PC-3 (cell line): ENCODE measurements at regions not wholly inside any gene's neighbourhood (a gene's known extent, or its start where the extent isn't known, plus 50 kb on each side); places are given as distances from the start of the nearest gene placed in this dataset.

Source experiments
- EZH2 ChIP-seq: fragments of 300-600 bp; sonication (generic); IDR thresholded peaks from one replicate; pipeline ENCODE4 v1.6.1; 2017; ENCODE audit warnings: antibody characterized with exemption, mild to moderate bottlenecking, low read length; ENCODE audit not compliant: unreplicated experiment
- EZH2phosphoT487 ChIP-seq: fragments of 300-600 bp; sonication (generic); IDR thresholded peaks from 2 replicates; pipeline ENCODE4 v1.6.1; 2018; ENCODE audit warnings: mild to moderate bottlenecking, antibody characterized with exemption, low read length, borderline replicate concordance
- TF ChIP-seq, protein P1 (sequence below): fragments of 300-600 bp; sonication (generic); conservative IDR thresholded peaks from 2 replicates; pipeline ENCODE4 v1.5.1; 2017; ENCODE audit warnings: antibody characterized with exemption, low read depth, mild to moderate bottlenecking, low read length

DNA sequence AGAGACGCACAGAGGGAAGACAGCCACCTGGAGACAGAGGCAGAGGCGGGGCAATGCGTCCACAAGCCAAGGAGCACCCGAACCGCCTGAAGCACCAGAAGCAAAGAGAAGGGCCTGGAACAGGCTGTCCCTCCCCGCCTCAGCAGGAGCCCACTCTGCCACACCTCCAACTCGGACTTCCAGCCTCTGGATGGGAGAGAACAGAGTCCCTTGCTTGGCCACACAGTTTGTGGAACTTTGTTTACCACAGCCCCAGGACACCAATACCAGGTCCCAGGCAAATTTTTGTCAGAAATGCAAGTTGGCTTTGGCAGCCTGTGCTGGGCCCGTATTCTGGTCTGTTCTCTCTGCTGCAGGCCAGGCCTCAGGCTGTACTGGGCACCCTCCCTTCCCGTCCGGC is 87.5 kb upstream of the RPS6KA2 start:
- TF ChIP-seq, protein P1, sequence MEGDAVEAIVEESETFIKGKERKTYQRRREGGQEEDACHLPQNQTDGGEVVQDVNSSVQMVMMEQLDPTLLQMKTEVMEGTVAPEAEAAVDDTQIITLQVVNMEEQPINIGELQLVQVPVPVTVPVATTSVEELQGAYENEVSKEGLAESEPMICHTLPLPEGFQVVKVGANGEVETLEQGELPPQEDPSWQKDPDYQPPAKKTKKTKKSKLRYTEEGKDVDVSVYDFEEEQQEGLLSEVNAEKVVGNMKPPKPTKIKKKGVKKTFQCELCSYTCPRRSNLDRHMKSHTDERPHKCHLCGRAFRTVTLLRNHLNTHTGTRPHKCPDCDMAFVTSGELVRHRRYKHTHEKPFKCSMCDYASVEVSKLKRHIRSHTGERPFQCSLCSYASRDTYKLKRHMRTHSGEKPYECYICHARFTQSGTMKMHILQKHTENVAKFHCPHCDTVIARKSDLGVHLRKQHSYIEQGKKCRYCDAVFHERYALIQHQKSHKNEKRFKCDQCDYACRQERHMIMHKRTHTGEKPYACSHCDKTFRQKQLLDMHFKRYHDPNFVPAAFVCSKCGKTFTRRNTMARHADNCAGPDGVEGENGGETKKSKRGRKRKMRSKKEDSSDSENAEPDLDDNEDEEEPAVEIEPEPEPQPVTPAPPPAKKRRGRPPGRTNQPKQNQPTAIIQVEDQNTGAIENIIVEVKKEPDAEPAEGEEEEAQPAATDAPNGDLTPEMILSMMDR: no peak
- no peak for TF ChIP-seq EZH2
- TF ChIP-seq EZH2phosphoT487: no peak
